Neural progenitor cell (in vitro differentiated cells): ENCODE measurements at regions not wholly inside any gene's neighbourhood (a gene's known extent, or its start where the extent isn't known, plus 50 kb on each side); places are given as distances from the start of the nearest gene placed in this dataset.

Source experiments
- DNase-seq: peaks from one replicate; pipeline ENCODE4 v3.0.0-alpha.2; 2016; ENCODE audit warnings: low spot score
- H2AFZ ChIP-seq: fragments of 200-600 bp; sonication (generic); replicated peaks from 2 replicates; pipeline ENCODE4 v1.6.1; 2016; ENCODE audit warnings: antibody characterized with exemption
- H3F3A ChIP-seq: fragments of 200-600 bp; sonication (generic); 2 replicates; pipeline ENCODE4 v1.6.1; 2016; ENCODE audit warnings: antibody characterized with exemption, low read depth
- H3K27ac ChIP-seq: fragments of 200-600 bp; sonication (generic); 2 replicates; pipeline ENCODE4 v1.5.1; 2016; ENCODE audit warnings: mild to moderate bottlenecking
- H3K27me3 ChIP-seq: fragments of 200-600 bp; sonication (generic); 2 replicates; pipeline ENCODE4 v1.6.1; 2016; ENCODE audit warnings: mild to moderate bottlenecking, moderate library complexity
- H3K36me3 ChIP-seq: fragments of 200-600 bp; sonication (generic); 2 replicates; pipeline ENCODE4 v1.5.1; 2016
- H3K4me1 ChIP-seq: fragments of 200-600 bp; sonication (generic); 2 replicates; pipeline ENCODE4 v1.6.1; 2016; ENCODE audit warnings: mixed run types
- H3K4me2 ChIP-seq: fragments of 200-600 bp; sonication (generic); 2 replicates; pipeline ENCODE4 v1.6.1; 2016
- H3K4me3 ChIP-seq: fragments of 200-600 bp; sonication (generic); 2 replicates; pipeline ENCODE4 v1.5.1; 2016
- H3K79me2 ChIP-seq: fragments of 200-600 bp; sonication (generic); 2 replicates; pipeline ENCODE4 v1.6.1; 2016; ENCODE audit warnings: low read depth
- H3K9ac ChIP-seq: fragments of 200-600 bp; sonication (generic); 2 replicates; pipeline ENCODE4 v1.6.1; 2016
- H3K9me3 ChIP-seq: fragments of 200-600 bp; sonication (generic); 2 replicates; pipeline ENCODE4 v1.5.1; 2016; ENCODE audit warnings: low read depth
- H4K20me1 ChIP-seq: fragments of 200-600 bp; sonication (generic); 2 replicates; pipeline ENCODE4 v1.6.1; 2016; ENCODE audit warnings: low read depth
- H3K27ac Mint-ChIP-seq: 3 replicates; pipeline ENCODE4 v1.8.0; 2021; ENCODE audit warnings: mixed read lengths
- H3K27me3 Mint-ChIP-seq: 2 replicates; pipeline ENCODE4 v1.8.0; 2022; ENCODE audit warnings: low read depth, mild to moderate bottlenecking, inconsistent platforms, moderate library complexity, mixed read lengths; ENCODE audit not compliant: insufficient read depth
- H3K36me3 Mint-ChIP-seq: 3 replicates; pipeline ENCODE4 v1.8.0; 2021; ENCODE audit warnings: mixed read lengths
- H3K4me1 Mint-ChIP-seq: 3 replicates; pipeline ENCODE4 v1.8.0; 2021; ENCODE audit warnings: mixed read lengths
- H3K4me3 Mint-ChIP-seq: 3 replicates; pipeline ENCODE4 v1.8.0; 2021; ENCODE audit warnings: mild to moderate bottlenecking, moderate library complexity, mixed read lengths
- H3K9me3 Mint-ChIP-seq: 3 replicates; pipeline ENCODE4 v1.8.0; 2020; ENCODE audit warnings: mixed read lengths
- EZH2 ChIP-seq: fragments of 200-600 bp; sonication (generic); IDR thresholded peaks from 2 replicates; pipeline ENCODE4 v1.6.1; 2017; ENCODE audit warnings: antibody characterized with exemption, mild to moderate bottlenecking, moderate library complexity
- EZH2phosphoT487 ChIP-seq: fragments of 200-600 bp; sonication (generic); IDR thresholded peaks from 2 replicates; pipeline ENCODE4 v1.6.1; 2017; ENCODE audit warnings: antibody characterized with exemption
- TF ChIP-seq, protein P1 (sequence below): fragments of 200-600 bp; sonication (generic); IDR thresholded peaks from 2 replicates; pipeline ENCODE4 v1.5.1; 2017; ENCODE audit warnings: antibody characterized with exemption, mild to moderate bottlenecking

GRCh38 chr1:73009938-73010337 is 727.6 kb upstream of the NEGR1 start:
- H3K4me1 ChIP-seq: no peaks in the 10 kb centered on the region
- H3K9ac ChIP-seq: no peak overlapping the region
- H3K27ac ChIP-seq: no peak overlapping the region
- no peak overlapping the region for H3K4me3 ChIP-seq
- no peaks in the 10 kb centered on the region for H3K27me3 ChIP-seq
- no peak overlapping the region for H2AFZ ChIP-seq
- H3K27ac Mint-ChIP-seq: no peak overlapping the region
- TF ChIP-seq, protein P1, sequence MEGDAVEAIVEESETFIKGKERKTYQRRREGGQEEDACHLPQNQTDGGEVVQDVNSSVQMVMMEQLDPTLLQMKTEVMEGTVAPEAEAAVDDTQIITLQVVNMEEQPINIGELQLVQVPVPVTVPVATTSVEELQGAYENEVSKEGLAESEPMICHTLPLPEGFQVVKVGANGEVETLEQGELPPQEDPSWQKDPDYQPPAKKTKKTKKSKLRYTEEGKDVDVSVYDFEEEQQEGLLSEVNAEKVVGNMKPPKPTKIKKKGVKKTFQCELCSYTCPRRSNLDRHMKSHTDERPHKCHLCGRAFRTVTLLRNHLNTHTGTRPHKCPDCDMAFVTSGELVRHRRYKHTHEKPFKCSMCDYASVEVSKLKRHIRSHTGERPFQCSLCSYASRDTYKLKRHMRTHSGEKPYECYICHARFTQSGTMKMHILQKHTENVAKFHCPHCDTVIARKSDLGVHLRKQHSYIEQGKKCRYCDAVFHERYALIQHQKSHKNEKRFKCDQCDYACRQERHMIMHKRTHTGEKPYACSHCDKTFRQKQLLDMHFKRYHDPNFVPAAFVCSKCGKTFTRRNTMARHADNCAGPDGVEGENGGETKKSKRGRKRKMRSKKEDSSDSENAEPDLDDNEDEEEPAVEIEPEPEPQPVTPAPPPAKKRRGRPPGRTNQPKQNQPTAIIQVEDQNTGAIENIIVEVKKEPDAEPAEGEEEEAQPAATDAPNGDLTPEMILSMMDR: no peak
- no peak for TF ChIP-seq EZH2
- no peak for TF ChIP-seq EZH2phosphoT487
- H3K4me2 ChIP-seq: no peak overlapping the region
- no peaks in the 10 kb centered on the region for H3K9me3 ChIP-seq
- no peaks in the 10 kb centered on the region for H3K36me3 ChIP-seq
- no peaks in the 10 kb centered on the region for H3F3A ChIP-seq
- peaks cover 5% of the 10 kb centered on the region for H3K27me3 Mint-ChIP-seq
- no peaks in the 10 kb centered on the region for H4K20me1 ChIP-seq
- H3K79me2 ChIP-seq: no peaks in the 10 kb centered on the region
- no peak overlapping the region for H3K4me3 Mint-ChIP-seq
- H3K9me3 Mint-ChIP-seq: peaks cover 7% of the 10 kb centered on the region
- DNase-seq: no peak
- H3K36me3 Mint-ChIP-seq: no peaks in the 10 kb centered on the region
- H3K4me1 Mint-ChIP-seq: peaks cover 11% of the 10 kb centered on the region

DNA sequence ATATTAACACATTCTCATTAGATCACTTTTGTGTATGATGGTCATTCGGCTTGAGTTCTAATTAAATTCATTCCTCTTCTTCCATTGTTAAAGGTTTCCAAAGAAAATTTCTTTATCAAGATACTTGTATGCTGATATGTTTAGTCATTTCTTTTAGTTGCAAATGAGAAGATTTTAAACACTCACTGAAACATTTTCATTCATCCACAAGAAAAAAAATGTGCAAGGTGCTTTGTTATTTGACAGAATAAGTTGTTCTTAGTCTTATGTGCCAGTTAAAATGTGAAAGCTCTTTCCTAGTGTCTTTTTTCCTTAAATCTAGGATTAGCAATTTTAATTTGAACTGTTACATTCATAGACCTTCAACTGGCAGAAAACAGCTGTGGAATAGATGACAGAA is 727.0 kb upstream of the NEGR1 start:
- Mint-ChIP-seq H3K9me3 (peaks cover 7% of the 10 kb centered on the region), H3K27ac (no peak overlapping the region), H3K36me3 (no peaks in the 10 kb centered on the region), H3K27me3 (peaks cover 5% of the 10 kb centered on the region), H3K4me1 (peaks cover 11% of the 10 kb centered on the region), H3K4me3 (no peak overlapping the region)
- no peak for TF ChIP-seq EZH2
- no peak for TF ChIP-seq EZH2phosphoT487
- TF ChIP-seq, protein P1: no peak
- Histone ChIP-seq H3K9me3 (no peaks in the 10 kb centered on the region), H3K4me1 (no peaks in the 10 kb centered on the region), H3K4me2 (no peak overlapping the region), H3K79me2 (no peaks in the 10 kb centered on the region), H3K4me3 (no peak overlapping the region), H3K27ac (no peak overlapping the region), H2AFZ (no peak overlapping the region), H3K9ac (no peak overlapping the region), H3K27me3 (no peaks in the 10 kb centered on the region), H4K20me1 (no peaks in the 10 kb centered on the region), H3F3A (no peaks in the 10 kb centered on the region), H3K36me3 (no peaks in the 10 kb centered on the region)
- no peak for DNase-seq

- Mint-ChIP-seq H3K27ac (no peak overlapping the region), H3K27me3 (peaks cover 2% of the 10 kb centered on the region), H3K4me3 (no peak overlapping the region), H3K9me3 (peaks cover 6% of the 10 kb centered on the region), H3K36me3 (no peaks in the 10 kb centered on the region), H3K4me1 (peaks cover 8% of the 10 kb centered on the region)
- Histone ChIP-seq H3K9ac (no peak overlapping the region), H3F3A (no peaks in the 10 kb centered on the region), H3K4me3 (no peak overlapping the region), H4K20me1 (no peaks in the 10 kb centered on the region), H3K9me3 (no peaks in the 10 kb centered on the region), H3K27me3 (no peaks in the 10 kb centered on the region), H2AFZ (no peak overlapping the region), H3K4me1 (no peaks in the 10 kb centered on the region), H3K4me2 (no peak overlapping the region), H3K79me2 (no peaks in the 10 kb centered on the region), H3K27ac (no peak overlapping the region), H3K36me3 (no peaks in the 10 kb centered on the region)
- DNase-seq: no peak
- no peak for TF ChIP-seq EZH2
- no peak for TF ChIP-seq EZH2phosphoT487
- TF ChIP-seq, protein P1: no peak
These were observed 715.3 kb upstream of the NEGR1 start for GRCh38 chr1:72997624-72998023.
